NCI-H510A (cell line): ENCODE measurements at regions not wholly inside any gene's neighbourhood (a gene's known extent, or its start where the extent isn't known, plus 50 kb on each side); places are given as distances from the start of the nearest gene placed in this dataset.
"Not testable (repeated sequence)": the region's sequence is repeated elsewhere in the genome, so short reads cannot be mapped to it uniquely, and the experiment has no call there.

ENCODE experiments used
- DNase-seq: peaks from one replicate; lab custom pipeline; 2025; lab: John Stamatoyannopoulos, UW

DNA sequence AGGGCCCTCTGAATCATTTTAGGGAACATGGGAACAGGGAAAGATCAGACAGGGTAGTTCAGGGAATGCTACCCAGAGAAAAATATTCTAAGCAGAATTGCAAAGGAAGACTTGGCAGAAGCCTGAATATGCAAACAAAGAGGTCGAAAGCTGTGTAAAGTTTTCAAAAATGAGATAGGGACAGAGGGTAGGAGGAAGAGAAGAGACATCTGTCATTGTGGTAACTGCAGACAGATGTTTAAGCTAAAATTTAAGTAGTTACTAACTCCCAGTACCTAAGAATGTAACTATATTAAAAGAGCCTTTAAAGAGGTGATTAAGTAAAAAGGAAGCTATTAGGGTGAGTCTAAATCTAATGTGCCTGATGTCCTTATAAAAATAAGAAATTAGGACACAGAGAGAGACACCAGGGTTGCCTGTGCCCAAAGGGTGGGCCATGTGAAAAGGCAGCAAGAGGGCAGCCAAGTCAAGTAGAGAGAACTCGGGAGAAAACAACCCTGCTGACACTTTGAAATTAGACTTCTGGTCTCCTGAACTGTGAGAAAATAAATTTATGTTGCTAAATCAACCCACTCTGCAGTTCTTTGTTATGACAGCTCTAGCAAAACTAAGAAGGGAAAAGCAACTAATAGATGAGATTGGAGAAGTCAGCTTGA is 1647.4 kb upstream of the C9orf72 start:
- no peak for DNase-seq

DNA sequence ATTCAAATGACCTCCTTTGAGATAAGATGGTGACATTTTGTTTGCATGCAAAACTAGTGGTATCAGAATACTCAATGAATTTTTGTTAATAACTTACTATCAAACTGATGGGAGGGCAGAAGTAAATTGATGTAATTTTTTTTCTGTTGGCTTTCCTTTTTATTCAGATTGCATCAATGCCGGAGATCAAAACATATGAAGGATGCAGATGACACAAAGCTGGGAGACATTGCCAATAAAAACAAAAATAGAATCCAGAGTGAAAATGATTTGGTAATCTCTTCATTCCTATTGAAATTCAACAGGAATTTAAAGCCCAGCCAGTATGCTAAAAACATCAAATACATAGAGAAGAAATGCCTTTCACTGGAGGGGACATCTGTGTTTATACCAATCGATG is 1655.3 kb upstream of the C9orf72 start:
- DNase-seq, result no peak

DNA sequence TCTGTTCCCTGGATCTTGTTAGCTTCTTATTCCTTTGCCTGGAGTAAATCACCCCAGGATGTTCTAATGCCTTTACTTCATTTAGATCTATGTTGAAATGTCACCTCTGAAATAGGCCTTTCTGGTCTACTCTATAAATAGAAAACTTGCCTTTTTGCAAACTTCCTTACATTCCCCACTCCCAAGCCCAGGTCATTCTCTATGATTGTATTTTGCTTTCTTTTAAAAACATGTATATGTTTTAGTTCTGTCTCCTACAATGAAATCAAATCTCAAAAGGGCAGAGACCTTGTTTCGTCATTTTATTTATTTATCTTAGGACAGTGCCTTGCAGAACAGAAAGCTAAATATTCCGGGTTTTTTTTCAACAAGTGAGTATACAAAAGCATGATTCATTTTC is 1657.7 kb upstream of the C9orf72 start:
- no peak for DNase-seq

DNA sequence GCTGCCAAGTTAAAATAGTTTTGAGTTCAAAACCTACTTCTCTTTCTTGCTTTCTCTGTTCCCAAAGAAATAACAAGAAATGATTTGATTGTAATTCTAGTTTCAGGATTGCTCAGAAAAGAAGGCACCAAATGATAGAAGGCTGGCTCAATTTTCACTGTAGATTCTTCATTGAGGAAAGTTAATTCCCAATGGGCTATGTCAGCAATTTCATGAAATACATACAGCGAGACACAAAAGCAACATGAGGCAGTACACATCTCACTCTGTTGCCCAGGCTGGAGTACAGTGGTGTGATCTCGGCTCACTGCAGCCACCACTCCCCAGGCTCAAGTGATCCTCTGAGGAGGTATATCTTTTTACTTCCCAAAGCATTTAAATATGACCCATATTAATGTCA is 1659.9 kb upstream of the C9orf72 start:
- DNase-seq, result no peak

DNA sequence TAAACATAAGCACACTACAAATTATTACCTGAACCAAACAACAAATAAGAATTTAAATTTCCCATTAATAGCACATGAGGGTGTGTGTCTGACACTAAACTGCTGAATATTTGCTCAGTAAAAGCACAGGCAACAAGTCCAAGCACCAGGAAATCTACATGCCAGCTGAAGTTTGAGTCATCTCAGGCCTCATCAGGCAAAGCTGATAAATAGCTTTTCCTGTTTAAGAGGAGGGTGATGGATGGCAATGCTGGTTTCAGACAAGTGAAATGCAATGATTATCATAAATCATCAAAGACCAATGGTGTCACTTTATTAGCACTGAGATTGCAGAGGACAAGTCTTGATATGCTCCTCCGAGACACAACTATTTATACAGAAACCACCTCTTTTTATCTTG is 1668.0 kb upstream of the C9orf72 start:
- DNase-seq, result no peak

DNA sequence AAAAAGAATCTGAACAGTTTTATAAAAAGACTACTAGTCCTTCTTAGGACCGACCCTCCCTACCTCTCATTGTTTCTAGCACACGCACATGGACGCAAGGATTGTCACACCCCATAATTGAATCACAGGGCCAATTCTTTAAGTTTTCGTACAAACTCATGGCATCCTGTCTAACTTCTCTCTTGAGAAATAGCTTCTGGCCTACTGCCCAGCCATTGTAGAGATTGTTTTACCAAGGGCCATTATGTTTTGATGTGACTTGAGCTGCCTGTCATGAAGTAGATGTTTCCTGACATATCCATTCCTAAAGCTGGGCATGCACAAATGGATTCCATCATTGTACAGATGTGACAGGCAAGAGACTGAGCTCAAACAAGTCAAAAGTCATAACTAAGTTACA is 1672.1 kb upstream of the C9orf72 start:
- DNase-seq, result no peak

DNA sequence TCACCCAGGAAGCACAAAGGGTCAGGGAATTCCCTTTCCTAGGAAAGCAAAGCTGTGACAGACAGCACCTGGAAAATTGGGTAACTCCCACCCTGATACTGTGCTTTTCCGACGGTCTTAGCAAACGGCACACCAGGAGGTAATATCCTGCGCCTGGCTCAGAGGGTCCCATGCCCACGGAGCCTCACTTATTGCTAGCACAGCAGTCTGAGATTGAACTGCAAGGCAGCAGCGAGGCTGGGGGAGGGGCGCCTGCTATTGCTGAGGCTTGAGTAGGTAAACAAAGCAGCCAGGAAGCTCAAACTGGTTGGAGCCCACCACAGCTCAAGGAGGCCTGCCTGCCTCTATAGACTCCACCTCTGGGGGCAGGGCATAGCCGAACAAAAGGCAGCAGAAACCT is 1697.1 kb upstream of the C9orf72 start:
- DNase-seq, result not testable (repeated sequence)

DNA sequence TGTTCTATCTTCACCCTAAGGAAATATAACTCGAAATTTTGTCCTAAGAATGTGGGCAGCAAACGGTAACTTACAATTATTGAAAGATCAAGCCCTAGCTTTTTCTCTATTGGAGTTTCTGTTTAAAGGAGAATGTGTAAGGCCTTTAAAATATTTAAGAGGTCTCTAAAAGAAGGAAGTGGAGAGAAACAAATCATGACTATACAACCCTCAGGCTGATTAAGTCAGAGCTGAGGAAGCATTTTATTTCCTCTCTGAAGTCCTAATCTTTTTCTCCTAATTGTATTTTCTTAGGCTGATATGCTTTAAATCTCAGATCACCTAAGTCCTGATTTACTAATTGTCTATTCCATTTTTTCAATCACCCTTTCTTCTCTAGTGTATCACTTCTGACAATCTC is 1708.8 kb upstream of the C9orf72 start:
- DNase-seq, result no peak

DNA sequence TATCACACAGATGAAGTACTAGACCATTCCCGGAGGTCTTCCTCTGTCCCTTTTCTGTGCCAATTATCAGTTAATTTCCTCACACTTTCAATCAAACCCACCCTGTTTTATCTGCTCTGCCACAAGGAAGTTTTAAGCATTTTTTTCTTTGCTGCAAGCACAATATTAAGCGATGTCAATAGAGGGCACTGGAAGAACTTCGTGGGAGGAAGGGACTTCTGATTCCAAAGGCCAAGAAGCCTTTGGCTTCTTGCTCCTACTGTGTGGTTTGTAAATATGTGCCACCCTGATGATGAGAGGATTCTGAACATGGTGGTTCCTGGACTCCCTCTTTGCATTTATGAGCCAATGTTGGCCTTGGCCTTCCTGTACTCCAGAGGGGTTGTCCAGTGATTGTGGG is 1712.5 kb upstream of the C9orf72 start:
- DNase-seq, result no peak

DNA sequence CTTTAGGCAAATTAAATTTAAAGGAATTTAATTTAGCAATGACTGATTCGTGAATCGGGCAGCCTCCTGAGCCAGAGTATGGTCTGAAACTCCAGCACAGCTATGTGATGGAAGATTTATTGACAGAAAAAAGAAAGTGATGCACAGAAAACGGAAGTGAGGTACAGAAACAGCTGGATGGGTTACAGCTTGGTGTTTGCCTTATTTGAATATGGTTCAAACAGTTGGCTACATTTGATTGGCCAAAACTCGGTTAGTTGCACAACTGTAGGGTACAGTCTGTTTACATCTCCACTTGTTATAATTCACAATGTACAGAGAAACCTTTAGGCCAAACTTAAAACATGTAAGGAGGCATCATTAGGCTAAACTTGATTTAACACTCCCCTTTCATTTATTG is 1716.1 kb upstream of the C9orf72 start:
- DNase-seq, result no peak

DNA sequence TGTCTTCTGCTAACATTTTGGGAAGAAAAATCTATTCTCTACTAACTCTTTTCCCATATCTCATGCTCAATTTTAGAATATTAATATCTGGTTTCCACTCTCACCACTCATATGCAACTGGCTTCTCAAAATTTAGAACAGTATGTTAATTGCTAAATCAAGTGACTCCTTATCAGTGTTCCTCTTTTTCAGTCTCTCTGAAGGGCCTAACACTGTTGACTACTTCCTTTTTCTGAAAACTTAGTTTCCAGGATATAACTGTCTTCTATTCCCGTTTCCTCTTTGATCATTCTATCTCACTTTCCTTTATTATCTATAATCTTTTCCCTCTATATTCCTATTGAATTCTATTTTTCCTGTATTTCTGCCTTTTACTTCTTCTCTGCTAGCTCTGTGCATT is 1717.2 kb upstream of the C9orf72 start:
- no peak for DNase-seq

DNA sequence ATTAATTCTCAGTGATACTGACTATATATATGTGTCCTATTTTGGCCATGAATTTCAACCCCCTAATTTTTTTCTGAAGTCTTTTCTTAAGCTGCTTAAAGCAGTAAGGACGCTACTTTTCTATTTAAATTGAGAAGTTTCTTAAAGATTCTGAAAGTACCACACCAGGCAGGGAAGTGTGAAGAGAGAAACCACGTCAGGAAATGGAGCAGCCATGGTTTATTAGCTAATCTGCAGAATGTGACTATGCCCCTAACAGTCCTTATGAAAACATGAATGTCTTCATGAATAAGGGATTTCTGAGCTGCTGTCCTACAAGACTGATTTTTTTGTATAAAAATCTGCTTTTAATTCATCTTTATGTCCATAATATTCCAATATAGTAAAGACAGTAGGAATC is 1724.3 kb upstream of the C9orf72 start:
- no peak for DNase-seq

DNA sequence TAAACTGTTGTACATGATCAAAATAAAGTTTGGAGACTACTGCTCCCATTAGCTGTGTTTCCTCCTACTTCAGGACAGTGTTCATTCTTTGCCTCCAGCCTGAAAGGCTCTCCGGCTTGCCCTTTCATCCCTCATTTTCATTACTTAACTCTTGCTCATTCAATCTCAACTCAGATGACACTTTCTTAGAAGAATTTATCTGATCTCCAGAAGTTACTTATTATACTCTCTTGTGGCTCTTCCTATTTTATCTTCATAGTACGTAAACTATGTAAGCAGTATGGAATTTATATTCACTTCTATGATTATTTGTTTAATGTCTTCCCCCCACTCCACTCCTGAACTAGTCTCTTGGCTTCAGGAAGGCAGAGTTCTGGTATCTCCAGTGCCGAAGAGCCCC is 1737.9 kb upstream of the C9orf72 start:
- DNase-seq, result no peak

DNA sequence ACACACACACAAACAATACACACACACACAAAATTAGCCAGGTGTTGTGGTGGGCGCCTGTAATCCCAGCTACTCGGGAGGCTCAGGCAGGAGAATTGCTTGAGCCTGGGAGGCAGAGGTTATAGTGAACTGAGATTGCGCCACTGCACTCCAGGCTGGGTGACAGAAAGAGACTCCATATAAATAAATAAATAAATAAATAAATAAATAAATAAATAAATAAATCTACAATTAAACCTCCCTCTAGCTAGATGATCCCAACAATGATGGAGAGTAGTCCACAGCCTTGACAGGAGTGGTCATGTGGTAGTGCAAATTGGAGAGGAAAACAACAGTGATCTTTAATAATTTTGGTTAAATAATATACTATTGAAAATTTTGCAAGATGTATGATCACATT is 1739.0 kb upstream of the C9orf72 start:
- DNase-seq, result no peak

DNA sequence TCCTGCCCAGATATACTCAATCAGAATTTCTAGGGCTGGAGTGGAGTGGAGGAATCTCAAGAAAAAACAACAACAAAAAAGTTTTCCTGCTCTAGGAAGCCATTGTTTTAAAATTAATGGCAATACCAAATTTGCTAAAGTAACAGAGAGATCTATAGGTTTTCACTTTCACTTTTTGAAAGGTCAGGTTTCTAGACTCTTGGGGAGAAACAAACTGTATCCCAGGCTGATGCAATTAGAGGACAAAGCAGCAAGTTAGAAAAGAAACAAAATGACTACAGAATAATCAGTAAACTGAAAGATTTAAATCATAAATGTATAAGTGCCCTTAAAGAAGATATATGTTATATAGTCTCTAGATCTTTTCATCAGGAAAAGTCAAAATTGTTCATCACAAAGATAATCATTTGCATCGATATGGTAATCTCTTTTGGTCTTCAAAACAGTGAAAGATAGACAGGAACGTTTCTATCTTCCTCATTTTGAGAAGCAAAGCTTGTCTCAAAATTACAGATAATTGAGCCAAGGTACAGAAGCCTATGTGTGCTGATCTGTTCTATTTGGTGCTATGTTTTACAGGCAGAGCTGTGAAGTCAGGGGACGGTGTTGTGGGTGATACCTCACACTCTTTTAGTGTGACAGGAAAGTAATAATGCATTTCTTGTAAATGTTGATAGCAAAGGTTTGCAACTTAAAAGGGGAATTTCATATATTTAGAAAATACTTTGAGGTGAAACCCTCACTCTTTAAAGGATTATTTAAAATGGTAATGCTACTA is 1746.6 kb upstream of the C9orf72 start:
- no peak for DNase-seq

DNA sequence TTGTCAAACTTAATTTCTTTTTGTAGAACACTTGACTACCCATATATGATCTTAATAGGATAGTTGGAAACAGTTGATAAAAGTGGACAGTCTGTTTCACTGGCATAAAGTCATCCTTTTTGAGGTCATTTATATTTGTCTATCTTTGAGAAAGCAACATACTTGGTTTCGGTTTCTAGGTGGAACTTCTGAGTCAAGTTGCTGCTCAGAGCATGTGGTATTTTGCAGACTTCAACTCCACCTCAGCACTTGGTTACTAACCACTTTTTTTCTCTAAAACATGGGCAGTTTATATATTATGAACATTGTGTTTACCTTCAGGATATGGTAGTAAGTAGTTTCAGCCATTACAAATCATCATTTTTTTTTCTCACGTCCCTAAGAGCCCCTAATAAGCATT is 1749.0 kb upstream of the C9orf72 start:
- no peak for DNase-seq

DNA sequence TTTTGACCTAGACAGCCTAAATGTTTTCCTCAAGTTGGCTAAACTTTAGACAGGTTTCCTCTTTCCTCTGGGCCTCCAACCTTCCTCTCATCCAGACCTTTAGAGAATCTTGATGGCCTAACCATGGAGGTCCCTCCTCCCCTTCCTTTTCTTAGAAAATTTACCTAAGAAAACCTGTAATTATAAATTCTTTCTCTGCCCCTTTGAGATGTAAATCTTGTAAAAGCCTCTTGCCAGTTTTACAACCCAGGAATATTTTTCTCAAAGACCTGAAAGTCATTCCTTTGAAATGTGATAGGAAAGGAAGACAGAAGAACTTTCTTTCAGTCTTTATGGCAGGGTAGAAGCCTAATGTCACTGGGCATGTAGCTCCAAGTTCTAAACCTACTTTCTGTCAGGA is 1752.6 kb upstream of the C9orf72 start:
- no peak for DNase-seq

DNA sequence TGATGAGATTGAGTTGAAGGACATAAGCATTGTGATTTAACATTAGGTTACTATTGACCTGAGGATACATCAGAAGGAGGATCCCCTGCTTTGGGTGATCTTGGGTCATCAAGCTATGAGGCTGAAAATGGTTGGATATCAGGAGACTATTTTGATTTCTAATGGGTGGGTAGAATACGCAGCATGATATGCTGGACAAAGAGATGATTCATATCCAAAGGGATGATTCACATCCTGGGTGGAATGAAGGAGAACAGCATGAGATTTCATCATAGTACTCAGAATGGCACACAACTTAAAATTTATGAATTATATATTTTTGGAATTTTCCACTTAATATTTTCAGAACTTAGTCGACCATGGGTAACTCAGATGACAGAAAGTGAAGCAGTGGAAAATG is 1759.5 kb upstream of the C9orf72 start:
- DNase-seq, result no peak

DNA sequence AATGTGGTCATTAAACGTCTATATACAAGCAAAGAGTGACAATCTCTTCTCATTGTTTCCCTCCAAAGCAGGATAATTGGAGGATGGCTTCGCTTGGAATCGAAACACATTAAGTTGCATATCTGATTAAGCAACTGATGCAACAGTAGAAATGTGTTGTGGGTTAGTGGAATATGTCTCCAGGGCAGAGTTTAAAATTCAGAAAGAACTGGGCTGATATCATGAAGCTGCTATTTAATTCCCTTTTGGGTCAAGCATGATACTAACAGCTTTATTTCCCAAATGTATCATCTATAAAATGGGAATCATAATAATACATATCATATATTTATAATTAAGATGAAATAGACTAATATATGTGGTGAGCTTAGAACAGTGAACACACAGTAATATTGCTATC is 1763.0 kb upstream of the C9orf72 start:
- DNase-seq, result no peak

DNA sequence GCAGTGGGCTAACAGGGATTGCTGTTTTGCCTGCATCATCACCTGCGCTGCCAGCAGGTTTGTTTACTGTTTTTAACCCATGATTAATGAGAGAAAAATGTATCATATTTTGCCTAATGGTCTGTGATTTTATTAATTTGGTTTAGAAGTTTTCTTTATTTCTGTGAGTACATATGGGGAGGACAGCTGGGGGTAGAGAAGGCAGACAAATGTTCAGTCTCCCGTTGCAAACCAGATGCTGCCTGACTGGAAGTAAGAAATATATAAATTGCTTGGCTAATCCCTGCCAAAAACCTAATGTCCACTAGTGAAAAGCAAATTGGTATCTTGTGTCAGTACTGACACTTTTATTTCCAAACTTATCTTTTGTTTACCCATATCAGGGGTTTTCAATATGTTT is 1766.1 kb upstream of the C9orf72 start:
- no peak for DNase-seq

DNA sequence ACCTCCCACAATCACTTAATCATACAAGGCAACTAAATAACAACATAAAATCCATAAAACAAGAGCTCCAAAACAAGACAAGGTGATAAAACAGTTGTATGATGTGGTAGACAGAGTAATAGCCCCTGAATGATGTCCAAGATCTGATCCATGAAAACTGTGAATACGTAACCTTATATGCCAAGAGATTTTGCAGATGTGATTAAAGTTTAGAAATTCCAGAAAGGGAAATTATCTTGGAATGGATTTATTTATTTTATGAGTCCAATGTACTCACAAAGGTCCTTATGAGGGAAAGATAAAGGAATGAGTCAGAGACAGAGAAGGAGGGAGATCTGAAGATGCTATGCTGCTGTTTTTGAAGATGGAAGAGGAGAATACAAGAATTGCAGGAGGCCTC is 1775.7 kb upstream of the C9orf72 start:
- no peak for DNase-seq

DNA sequence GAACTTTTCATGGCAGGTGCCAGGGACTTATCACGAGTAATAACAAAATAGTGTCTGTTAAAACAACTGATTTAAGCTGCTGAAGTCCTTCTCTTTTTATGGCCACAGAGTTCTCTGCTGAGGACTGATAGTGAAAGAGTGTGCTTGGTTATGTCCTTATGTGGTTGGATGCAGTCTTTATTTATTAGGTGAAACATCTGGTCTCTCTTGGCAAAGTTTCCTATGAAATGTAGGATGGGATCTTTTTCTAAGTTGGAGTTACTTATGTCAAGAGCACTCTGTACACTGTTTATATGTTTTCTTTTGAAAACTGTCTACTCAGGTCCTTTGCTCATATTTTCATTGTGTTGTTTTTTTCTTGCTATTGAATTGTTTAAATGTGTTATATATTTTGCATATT is 1816.1 kb upstream of the C9orf72 start:
- no peak for DNase-seq

DNA sequence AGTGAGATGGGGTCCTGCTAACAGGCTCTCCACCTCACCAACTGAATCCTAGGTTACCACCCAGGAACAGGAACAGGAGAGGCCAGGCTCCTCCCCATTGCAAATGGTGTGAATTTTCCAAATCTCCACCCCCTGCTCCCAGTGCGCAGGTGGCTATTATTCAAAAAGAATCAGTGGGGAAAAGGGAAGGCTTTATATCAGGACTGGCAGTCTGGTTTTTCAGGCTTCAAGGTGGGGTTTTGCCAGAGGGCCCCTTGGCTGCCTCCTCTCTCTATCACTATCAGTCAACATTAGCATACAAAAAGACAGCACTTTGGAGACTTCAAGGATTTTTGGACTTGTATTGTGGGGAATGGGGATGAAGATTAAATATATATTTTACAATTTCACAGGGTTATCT is 1817.6 kb upstream of the C9orf72 start:
- no peak for DNase-seq

DNA sequence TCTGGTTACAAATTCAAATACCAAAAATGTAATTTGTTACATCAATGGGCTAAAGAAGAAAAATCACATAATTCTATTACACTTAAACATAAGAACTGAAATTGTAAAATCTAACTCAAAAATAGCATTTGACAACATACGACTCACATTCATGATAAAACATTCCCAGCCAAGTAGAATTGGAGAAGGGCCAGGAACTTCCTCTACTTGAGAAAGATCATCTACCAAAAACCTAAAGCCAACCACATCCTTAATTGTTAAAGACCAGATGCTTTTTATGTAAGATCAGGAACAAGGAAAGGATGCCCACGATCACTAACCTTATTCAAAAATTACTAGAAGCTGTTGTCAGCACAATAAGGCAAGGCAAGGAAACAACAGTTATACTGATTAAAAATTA is 1819.8 kb upstream of the C9orf72 start:
- DNase-seq, result no peak
